ENCODE measurements at regions not wholly inside any gene's neighbourhood (a gene's known extent, or its start where the extent isn't known, plus 50 kb on each side); places are given as distances from the start of the nearest gene placed in this dataset.

DNA sequence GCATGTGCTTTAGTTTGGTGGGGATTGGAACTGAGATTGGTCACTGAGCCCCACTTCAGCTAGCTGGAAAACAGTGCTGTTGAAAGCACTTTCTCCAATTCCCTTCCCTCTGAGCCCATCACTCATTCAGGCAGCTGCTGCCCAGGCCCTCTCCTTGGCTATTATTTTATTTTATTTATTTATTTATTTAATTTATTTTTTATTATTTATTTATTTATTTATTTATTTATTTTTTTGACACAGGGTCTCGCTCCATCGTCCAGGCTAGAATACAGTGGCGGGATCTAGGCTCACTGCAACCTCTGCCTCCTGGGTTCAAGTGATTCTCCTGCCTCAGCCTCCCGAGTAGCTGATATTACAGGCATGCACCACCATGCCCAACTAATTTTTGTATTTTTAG is 51.8 kb upstream of the RBPJ start:
- intact Hi-C loops (cut with micrococcal nuclease), result no loop called here
